ENCODE measurements at regions not wholly inside any gene's neighbourhood (a gene's known extent, or its start where the extent isn't known, plus 50 kb on each side); places are given as distances from the start of the nearest gene placed in this dataset.

GRCh38 chr3:147906285-147906684, 497.1 kb downstream of the ZIC1 start:
- no peaks in the 10 kb centered on the region for H3K4me1 ChIP-seq (ENCODE audit: control insufficient read depth, insufficient read depth, low read length)
- in situ Hi-C loops (cut with HindIII; ENCODE audit: low pct_unique_long_range_greater_than_20kb, low sequenced_read_pairs) = no loop called here
- no peaks in the 10 kb centered on the region for H3K36me3 ChIP-seq (ENCODE audit: control insufficient read depth, insufficient read depth, low read length)
- no peaks in the 10 kb centered on the region for H3K9me3 ChIP-seq (ENCODE audit: control insufficient read depth, insufficient read depth, low read depth, low read length)
- intact Hi-C loops (cut with micrococcal nuclease; ENCODE audit: unreplicated experiment) = no loop called here
- no peak overlapping the region for H3K4me3 ChIP-seq (ENCODE audit: low read depth in 2 of 2, low read length in 2 of 2)
- BruUV-seq (replicated peaks) = no TSS peak
- no peaks in the 10 kb centered on the region for H3K27me3 ChIP-seq (ENCODE audit: control insufficient read depth, insufficient read depth, low read length)
- no peak for DNase-seq (ENCODE audit: low read depth, low spot score)
- CTCF ChIA-PET = no interaction called here
- TF ChIP-seq TCF7L2 (IDR thresholded peaks at IDR 0.05; ENCODE audit: low read depth, low read length) (no peak), POLR2AphosphoS5 (IDR thresholded peaks at IDR 0.05; ENCODE audit: low read depth, low read length) (no peak), REST (IDR thresholded peaks at IDR 0.05; ENCODE audit: insufficient read depth in 1 of 2, low read depth in 2 of 2, low read length in 1 of 2) (no peak), SIN3A (IDR thresholded peaks at IDR 0.05; ENCODE audit: borderline replicate concordance, insufficient read depth, low read depth, low read length) (no peak), CTCF (IDR thresholded peaks at IDR 0.05) (no peak)
- no peak overlapping the region for H3K27ac ChIP-seq (ENCODE audit: low read length)
- ATAC-seq = no peak
- POLR2A ChIA-PET = no interaction called here

GRCh38 chr3:147914532-147914931, 505.4 kb downstream of the ZIC1 start:
- no peak for ATAC-seq
- BruUV-seq (replicated peaks) = no TSS peak
- TF ChIP-seq TCF7L2 (IDR thresholded peaks at IDR 0.05; ENCODE audit: low read depth, low read length) = no peak
- TF ChIP-seq CTCF (IDR thresholded peaks at IDR 0.05) = no peak
- TF ChIP-seq SIN3A (IDR thresholded peaks at IDR 0.05; ENCODE audit: borderline replicate concordance, insufficient read depth, low read depth, low read length) = no peak
- no peak for TF ChIP-seq REST (IDR thresholded peaks at IDR 0.05; ENCODE audit: insufficient read depth in 1 of 2, low read depth in 2 of 2, low read length in 1 of 2)
- no peak for TF ChIP-seq POLR2AphosphoS5 (IDR thresholded peaks at IDR 0.05; ENCODE audit: low read depth, low read length)
- no peaks in the 10 kb centered on the region for H3K9me3 ChIP-seq (ENCODE audit: control insufficient read depth, insufficient read depth, low read depth, low read length)
- ChIA-PET CTCF (no interaction called here), POLR2A (no interaction called here)
- H3K4me1 ChIP-seq (ENCODE audit: control insufficient read depth, insufficient read depth, low read length) = no peaks in the 10 kb centered on the region
- no peaks in the 10 kb centered on the region; the same call in 1 of the 2 replicates for H3K36me3 ChIP-seq (ENCODE audit: control insufficient read depth, insufficient read depth, low read length)
- H3K27me3 ChIP-seq (ENCODE audit: control insufficient read depth, insufficient read depth, low read length) = no peaks in the 10 kb centered on the region
- no peak overlapping the region for H3K27ac ChIP-seq (ENCODE audit: low read length)
- DNase-seq (ENCODE audit: low read depth, low spot score) = no peak
- in situ Hi-C loops (cut with HindIII; ENCODE audit: low pct_unique_long_range_greater_than_20kb, low sequenced_read_pairs) = no loop called here
- intact Hi-C loops (cut with micrococcal nuclease; ENCODE audit: unreplicated experiment) = no loop called here
- H3K4me3 ChIP-seq (ENCODE audit: low read depth in 2 of 2, low read length in 2 of 2) = no peak overlapping the region

Data from Panc1 (cell line).